Epithelial cell of proximal tubule (primary cell): ENCODE measurements at regions not wholly inside any gene's neighbourhood (a gene's known extent, or its start where the extent isn't known, plus 50 kb on each side); places are given as distances from the start of the nearest gene placed in this dataset.

Experiments
- DNase-seq: peaks from one replicate; pipeline ENCODE4 v3.0.0-alpha.2; 2011; ENCODE audit warnings: low read depth
- H3K4me3 ChIP-seq: 2 replicates; pipeline ENCODE4 v1.5.1; 2011; ENCODE audit warnings: low read depth, mild to moderate bottlenecking, low read length
- CTCF ChIP-seq: conservative IDR thresholded peaks from 2 replicates; pipeline ENCODE4 v1.5.1; 2012; ENCODE audit warnings: low read depth, mild to moderate bottlenecking, low read length

GRCh38 chr21:28532446-28532845 lies 460.2 kb downstream of the LTN1 start:
- TF ChIP-seq CTCF = no peak
- H3K4me3 ChIP-seq = no peak overlapping the region
- DNase-seq = no peak

- DNase-seq = no peak
- TF ChIP-seq CTCF = no peak
- no peak overlapping the region for H3K4me3 ChIP-seq
Observed at GRCh38 chr21:28523367-28523766, 469.3 kb downstream of the LTN1 start.

DNA sequence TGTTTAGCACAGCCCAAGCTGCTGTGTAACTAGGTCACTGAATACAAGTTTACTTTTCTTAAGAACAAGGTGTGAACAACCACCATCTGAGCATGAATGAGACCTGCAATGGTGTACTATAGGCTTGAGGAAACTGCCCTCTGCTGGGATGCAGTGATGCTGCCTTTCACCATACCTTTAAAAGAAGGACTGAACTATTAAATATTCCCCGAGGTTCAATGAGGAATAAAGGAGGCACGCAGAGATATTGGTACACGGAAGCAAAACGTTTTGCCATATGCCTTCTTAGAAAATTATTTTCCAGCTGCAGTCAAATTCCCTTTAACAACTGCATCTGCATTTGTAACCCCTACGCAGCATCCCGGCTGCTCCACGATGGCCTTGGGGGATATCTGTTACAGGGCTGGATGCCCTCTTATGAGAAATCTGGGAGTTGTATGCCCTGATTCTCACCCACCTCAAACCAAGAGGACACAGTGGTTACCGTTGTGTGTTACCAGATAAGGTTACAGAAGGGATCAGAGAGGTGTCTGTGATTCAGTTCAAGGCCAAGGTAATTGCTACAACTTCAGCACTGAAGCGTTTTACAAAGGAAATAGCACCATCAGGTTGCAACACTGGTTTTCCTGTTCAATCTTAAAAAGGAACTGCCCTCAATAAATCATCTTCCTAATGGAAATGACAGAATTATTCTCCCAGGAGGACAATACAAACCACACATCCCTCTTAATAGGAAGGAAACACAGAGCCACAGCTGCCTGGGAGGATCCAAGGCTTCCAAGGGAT lies 470.5 kb downstream of the LTN1 start:
- no peak overlapping the region for H3K4me3 ChIP-seq
- peak; percentile 6 for DNase-seq
- peak; percentile 70 for TF ChIP-seq CTCF

- DNase-seq = no peak
- no peak overlapping the region for H3K4me3 ChIP-seq
- TF ChIP-seq CTCF = no peak
Observed at GRCh38 chr21:28518630-28519029, 474.0 kb downstream of the LTN1 start.

DNA sequence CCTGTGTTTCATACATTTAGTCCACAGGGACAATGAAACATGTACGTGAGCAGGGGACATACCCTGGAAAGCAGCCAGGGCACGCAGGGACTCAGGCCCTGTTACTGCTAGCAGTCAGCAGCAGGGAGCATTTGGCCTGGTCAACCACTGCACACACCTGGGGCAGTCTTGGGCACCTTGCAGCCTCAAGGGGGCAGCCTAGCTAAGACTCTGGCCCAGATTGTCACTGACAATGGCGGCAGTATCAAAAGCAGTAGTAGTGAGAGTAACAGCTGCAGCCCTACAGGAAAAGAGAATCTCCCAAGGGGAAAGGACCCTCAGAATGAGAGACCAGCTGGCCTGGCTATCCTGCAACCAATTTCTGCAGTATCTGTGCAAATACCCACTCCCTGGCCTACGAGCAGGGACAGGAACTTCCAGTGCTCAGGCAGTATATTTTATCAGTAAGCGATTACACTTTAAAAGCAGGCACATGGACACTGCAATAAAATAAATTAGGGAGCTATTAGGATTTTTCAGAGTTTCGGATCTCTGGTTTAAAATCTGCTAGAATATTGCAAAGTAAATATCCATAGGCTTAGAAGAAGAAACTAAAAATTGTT lies 475.6 kb downstream of the LTN1 start:
- DNase-seq = peak; percentile 7
- H3K4me3 ChIP-seq = no peak overlapping the region
- peak; percentile 94 for TF ChIP-seq CTCF

DNA sequence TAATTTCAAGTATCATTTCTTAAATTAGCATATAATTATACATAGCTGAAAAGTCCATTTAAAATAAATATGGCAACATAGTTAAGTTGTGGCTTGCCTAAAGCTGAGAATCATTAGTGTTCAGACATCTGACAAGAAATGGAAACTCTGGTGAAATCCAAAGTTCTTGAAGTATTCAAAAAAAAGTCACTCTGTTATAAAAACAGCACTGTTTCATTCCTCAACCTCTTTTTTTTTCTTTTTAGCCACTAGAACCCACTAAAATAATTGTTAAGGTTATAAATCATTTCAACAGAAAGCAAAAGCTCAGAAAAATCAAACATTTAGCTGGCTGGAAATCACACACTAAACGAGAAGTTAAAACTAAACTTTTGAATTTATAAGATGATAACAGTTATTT lies 476.7 kb downstream of the LTN1 start:
- no peak for TF ChIP-seq CTCF
- no peak overlapping the region for H3K4me3 ChIP-seq

GRCh38 chr21:28513428-28513827 lies 479.2 kb downstream of the LTN1 start:
- no peak overlapping the region for H3K4me3 ChIP-seq
- no peak for TF ChIP-seq CTCF

More for the DNA sequence above, 476.7 kb downstream of the LTN1 start:
- DNase-seq = no peak

More at GRCh38 chr21:28513428-28513827, 479.2 kb downstream of the LTN1 start:
- DNase-seq = no peak
